Activated CD8-positive, alpha-beta T cell treated with anti-CD3 and anti-CD28 coated beads for 36 hours (primary cell): ENCODE measurements at regions not wholly inside any gene's neighbourhood (a gene's known extent, or its start where the extent isn't known, plus 50 kb on each side); places are given as distances from the start of the nearest gene placed in this dataset.

ENCODE experiments used
- ATAC-seq: fragments of 200-7000 bp; cut with Tn5 transposase; one replicate; pipeline ENCODE4 v1.10.0; 2021; ENCODE audit warnings: mild to moderate bottlenecking, moderate library complexity
- CTCF ChIA-PET: fragments of 350-600 bp; sonication (Branson Sonifier 250); formaldehyde crosslinking; loops from one replicate; lab custom pipeline; 2021; ENCODE audit warnings: antibody characterized with exemption; lab: Charles Lee
- POLR2A ChIA-PET: fragments of 350-600 bp; sonication (Branson Sonifier 250); formaldehyde crosslinking; loops from one replicate; lab custom pipeline; 2021; ENCODE audit warnings: antibody characterized with exemption; lab: Charles Lee
- DNase-seq: peaks from one replicate; pipeline ENCODE4 v3.0.0-alpha.2; 2020
- H3K27ac Mint-ChIP-seq: one replicate; pipeline ENCODE4 v1.8.0; 2021; ENCODE audit warnings: mild to moderate bottlenecking, mixed read lengths
- H3K27me3 Mint-ChIP-seq: one replicate; pipeline ENCODE4 v1.8.0; 2021; ENCODE audit warnings: mixed read lengths
- H3K36me3 Mint-ChIP-seq: one replicate; pipeline ENCODE4 v1.8.0; 2021; ENCODE audit warnings: low read depth, mixed read lengths
- H3K4me1 Mint-ChIP-seq: one replicate; pipeline ENCODE4 v1.8.0; 2021; ENCODE audit warnings: low read depth, mixed read lengths
- H3K4me3 Mint-ChIP-seq: one replicate; pipeline ENCODE4 v1.8.0; 2021; ENCODE audit warnings: mild to moderate bottlenecking, moderate library complexity, mixed read lengths
- H3K9me3 Mint-ChIP-seq: one replicate; pipeline ENCODE4 v1.8.0; 2021; ENCODE audit warnings: mixed read lengths
- intact Hi-C: fragments of 100-400 bp; cut with micrococcal nuclease; formaldehyde crosslinking; loops from one replicate; pipeline ENCODE4 v1.10.0; 2022
- TF ChIP-seq, protein P1 (sequence below): fragments of 200-600 bp; IDR thresholded peaks from one replicate; pipeline ENCODE4 v1.8.0; 2022; ENCODE audit warnings: antibody characterized with exemption, mild to moderate bottlenecking

DNA sequence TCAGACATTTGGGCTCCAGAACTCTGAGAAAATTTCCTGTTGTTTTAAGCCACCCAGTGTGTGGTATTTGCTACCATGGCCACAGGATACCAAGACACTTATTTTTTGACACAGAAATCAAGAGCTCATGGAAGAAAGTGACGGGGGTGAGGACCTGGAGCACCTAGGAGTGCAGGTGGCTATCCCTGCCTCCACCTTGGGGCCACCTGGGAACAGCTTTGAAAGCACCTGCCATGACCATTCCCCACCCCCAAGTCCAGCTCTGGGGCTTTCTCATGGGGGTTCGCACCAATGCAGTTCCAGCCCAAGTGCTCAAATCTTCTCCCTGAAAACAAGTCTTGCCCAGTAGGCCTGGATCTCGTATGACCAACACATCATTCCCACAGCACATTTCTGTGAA, 214.9 kb upstream of the IRX1 start:
- ATAC-seq = no peak
- H3K9me3 Mint-ChIP-seq = peaks cover 5% of the 10 kb centered on the region
- CTCF ChIA-PET = no interaction called here

GRCh38 chr5:3377831-3378230, 217.8 kb upstream of the IRX1 start:
- CTCF ChIA-PET = no interaction called here

More for the DNA sequence above, 214.9 kb upstream of the IRX1 start:
- Mint-ChIP-seq H3K27me3 (no peaks in the 10 kb centered on the region), H3K4me3 (no peak overlapping the region), H3K27ac (no peak overlapping the region), H3K36me3 (no peaks in the 10 kb centered on the region), H3K4me1 (no peaks in the 10 kb centered on the region)
- TF ChIP-seq, protein P1, sequence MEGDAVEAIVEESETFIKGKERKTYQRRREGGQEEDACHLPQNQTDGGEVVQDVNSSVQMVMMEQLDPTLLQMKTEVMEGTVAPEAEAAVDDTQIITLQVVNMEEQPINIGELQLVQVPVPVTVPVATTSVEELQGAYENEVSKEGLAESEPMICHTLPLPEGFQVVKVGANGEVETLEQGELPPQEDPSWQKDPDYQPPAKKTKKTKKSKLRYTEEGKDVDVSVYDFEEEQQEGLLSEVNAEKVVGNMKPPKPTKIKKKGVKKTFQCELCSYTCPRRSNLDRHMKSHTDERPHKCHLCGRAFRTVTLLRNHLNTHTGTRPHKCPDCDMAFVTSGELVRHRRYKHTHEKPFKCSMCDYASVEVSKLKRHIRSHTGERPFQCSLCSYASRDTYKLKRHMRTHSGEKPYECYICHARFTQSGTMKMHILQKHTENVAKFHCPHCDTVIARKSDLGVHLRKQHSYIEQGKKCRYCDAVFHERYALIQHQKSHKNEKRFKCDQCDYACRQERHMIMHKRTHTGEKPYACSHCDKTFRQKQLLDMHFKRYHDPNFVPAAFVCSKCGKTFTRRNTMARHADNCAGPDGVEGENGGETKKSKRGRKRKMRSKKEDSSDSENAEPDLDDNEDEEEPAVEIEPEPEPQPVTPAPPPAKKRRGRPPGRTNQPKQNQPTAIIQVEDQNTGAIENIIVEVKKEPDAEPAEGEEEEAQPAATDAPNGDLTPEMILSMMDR = no peak
- POLR2A ChIA-PET = no interaction called here
- no peak for DNase-seq
- intact Hi-C loops = no loop called here

DNA sequence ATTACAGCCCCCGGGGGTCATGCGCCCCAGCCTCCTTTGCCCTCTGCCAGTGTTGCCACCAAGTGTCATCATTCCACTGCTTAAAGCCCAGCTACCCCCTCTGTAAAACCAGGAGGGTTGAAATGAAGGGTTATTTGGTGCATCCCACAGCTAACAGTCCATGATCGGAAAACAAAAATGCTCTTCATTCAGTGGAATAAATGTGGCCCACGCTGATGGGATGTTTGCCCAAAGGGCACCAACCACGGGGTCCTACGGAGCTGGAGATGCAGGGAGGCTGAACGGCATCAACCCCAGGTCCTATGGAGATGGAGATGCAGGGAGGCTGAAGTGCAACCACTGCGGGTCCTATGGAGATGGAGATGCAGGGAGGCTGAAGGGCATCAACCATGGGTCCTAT, 218.5 kb upstream of the IRX1 start:
- H3K4me1 Mint-ChIP-seq = no peaks in the 10 kb centered on the region
- H3K36me3 Mint-ChIP-seq = no peaks in the 10 kb centered on the region
- no peaks in the 10 kb centered on the region for H3K27me3 Mint-ChIP-seq
- DNase-seq = no peak
- no peak overlapping the region for H3K27ac Mint-ChIP-seq
- TF ChIP-seq, protein P1 = no peak
- POLR2A ChIA-PET = no interaction called here
- intact Hi-C loops = no loop called here
- H3K4me3 Mint-ChIP-seq = no peak overlapping the region
- peaks cover 6% of the 10 kb centered on the region for H3K9me3 Mint-ChIP-seq
- no peak for ATAC-seq
- CTCF ChIA-PET = no interaction called here

More at GRCh38 chr5:3377831-3378230, 217.8 kb upstream of the IRX1 start:
- Mint-ChIP-seq H3K27ac (no peak overlapping the region), H3K27me3 (no peaks in the 10 kb centered on the region), H3K4me1 (no peaks in the 10 kb centered on the region), H3K4me3 (no peak overlapping the region), H3K36me3 (no peaks in the 10 kb centered on the region), H3K9me3 (peaks cover 6% of the 10 kb centered on the region)
- TF ChIP-seq, protein P1 = no peak
- intact Hi-C loops = no loop called here
- DNase-seq (no peak), ATAC-seq (no peak)
- POLR2A ChIA-PET = no interaction called here

- H3K27ac Mint-ChIP-seq = no peak overlapping the region
- no peaks in the 10 kb centered on the region for H3K4me1 Mint-ChIP-seq
- DNase-seq = no peak
- ChIA-PET POLR2A (no interaction called here), CTCF (no interaction called here)
- intact Hi-C loops = no loop called here
- no peaks in the 10 kb centered on the region for H3K36me3 Mint-ChIP-seq
- no peak overlapping the region for H3K4me3 Mint-ChIP-seq
- H3K27me3 Mint-ChIP-seq = no peaks in the 10 kb centered on the region
- no peak for ATAC-seq
- H3K9me3 Mint-ChIP-seq = peaks cover 6% of the 10 kb centered on the region
- TF ChIP-seq, protein P1 = no peak
These were observed 219.0 kb upstream of the IRX1 start for GRCh38 chr5:3376611-3377010.

- Mint-ChIP-seq H3K4me1 (no peaks in the 10 kb centered on the region), H3K4me3 (no peak overlapping the region), H3K9me3 (peaks cover 6% of the 10 kb centered on the region), H3K27me3 (no peaks in the 10 kb centered on the region), H3K36me3 (no peaks in the 10 kb centered on the region), H3K27ac (no peak overlapping the region)
- DNase-seq (no peak), ATAC-seq (no peak)
- TF ChIP-seq, protein P1 = no peak
- ChIA-PET CTCF (no interaction called here), POLR2A (no interaction called here)
- intact Hi-C loops = no loop called here
These were observed 219.9 kb upstream of the IRX1 start for GRCh38 chr5:3375586-3376311.
